ENCODE measurements at regions not wholly inside any gene's neighbourhood (a gene's known extent, or its start where the extent isn't known, plus 50 kb on each side); places are given as distances from the start of the nearest gene placed in this dataset.
"Not testable (repeated sequence)": the region's sequence is repeated elsewhere in the genome, so short reads cannot be mapped to it uniquely, and the experiment has no call there.

DNA sequence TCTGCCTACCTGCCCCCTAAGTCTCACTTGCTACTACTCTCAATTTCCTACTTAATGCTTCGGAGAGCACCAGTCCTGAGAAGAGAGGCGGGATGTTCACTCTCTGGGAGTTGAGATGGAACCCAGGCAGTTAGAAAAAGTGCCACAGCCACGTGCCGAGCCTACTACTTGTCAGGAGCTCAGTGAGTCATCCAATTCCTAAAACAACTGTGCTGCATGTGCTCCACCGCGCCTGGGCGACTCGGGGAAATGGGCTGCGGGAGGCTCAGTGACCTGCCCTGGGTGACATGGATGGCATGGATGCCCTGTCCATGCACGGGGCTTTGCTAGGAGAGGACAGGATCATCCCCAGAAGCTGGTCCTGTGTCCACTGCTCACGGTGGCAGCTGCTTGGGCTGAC lies 2884.2 kb downstream of the RPIA start:
- TF ChIP-seq, protein P1, sequence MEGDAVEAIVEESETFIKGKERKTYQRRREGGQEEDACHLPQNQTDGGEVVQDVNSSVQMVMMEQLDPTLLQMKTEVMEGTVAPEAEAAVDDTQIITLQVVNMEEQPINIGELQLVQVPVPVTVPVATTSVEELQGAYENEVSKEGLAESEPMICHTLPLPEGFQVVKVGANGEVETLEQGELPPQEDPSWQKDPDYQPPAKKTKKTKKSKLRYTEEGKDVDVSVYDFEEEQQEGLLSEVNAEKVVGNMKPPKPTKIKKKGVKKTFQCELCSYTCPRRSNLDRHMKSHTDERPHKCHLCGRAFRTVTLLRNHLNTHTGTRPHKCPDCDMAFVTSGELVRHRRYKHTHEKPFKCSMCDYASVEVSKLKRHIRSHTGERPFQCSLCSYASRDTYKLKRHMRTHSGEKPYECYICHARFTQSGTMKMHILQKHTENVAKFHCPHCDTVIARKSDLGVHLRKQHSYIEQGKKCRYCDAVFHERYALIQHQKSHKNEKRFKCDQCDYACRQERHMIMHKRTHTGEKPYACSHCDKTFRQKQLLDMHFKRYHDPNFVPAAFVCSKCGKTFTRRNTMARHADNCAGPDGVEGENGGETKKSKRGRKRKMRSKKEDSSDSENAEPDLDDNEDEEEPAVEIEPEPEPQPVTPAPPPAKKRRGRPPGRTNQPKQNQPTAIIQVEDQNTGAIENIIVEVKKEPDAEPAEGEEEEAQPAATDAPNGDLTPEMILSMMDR (conservative IDR thresholded peaks at IDR 0.05 in 1 of 2, IDR thresholded peaks at IDR 0.05 in 1 of 2; ENCODE audit: extremely low read depth in 1 of 2, insufficient read depth in 1 of 2, low read depth in 1 of 2, low read length in 2 of 2): not testable (repeated sequence)
- TF ChIP-seq EZH2 (IDR thresholded peaks at IDR 0.05; ENCODE audit: borderline replicate concordance, low read length): not testable (repeated sequence)

Measured in mammary epithelial cell (primary cell).